Neural cell (in vitro differentiated cells): ENCODE measurements at regions not wholly inside any gene's neighbourhood (a gene's known extent, or its start where the extent isn't known, plus 50 kb on each side); places are given as distances from the start of the nearest gene placed in this dataset.

Experiments
- POLR2AphosphoS5 ChIP-seq: IDR thresholded peaks from 2 replicates; pipeline ENCODE4 v1.6.1; 2012
- RAD21 ChIP-seq: fragments of 450-650 bp; conservative IDR thresholded peaks from 2 replicates; pipeline ENCODE4 v1.6.1; 2014; ENCODE audit warnings: antibody characterized with exemption, mild to moderate bottlenecking, moderate library complexity
- TF ChIP-seq, protein P1 (sequence below): fragments of 450-650 bp; IDR thresholded peaks from 2 replicates; pipeline ENCODE4 v1.5.1; 2014; ENCODE audit warnings: antibody characterized with exemption, mild to moderate bottlenecking, moderate library complexity; ENCODE audit not compliant: poor library complexity, severe bottlenecking

DNA sequence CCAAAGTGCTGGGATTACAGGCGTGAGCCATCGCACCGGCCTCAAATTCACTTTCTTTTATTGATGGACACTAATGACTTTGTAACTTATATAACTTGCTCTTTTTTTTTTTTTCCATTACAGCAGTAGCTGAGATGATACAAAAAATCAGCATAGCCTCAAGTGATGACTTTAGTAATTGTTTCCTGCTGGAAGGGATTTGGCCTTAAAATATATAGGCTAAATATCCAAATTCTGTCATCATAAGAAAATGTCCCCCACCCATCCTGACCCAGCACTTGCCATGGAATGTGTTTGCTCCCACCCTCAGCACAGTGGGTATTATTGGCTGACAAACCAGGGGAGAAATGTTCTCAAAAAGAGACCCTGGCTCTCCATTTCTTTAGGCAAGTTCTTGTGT is 1264.1 kb upstream of the AUTS2 start:
- TF ChIP-seq RAD21 (no peak), POLR2AphosphoS5 (no peak)
- TF ChIP-seq, protein P1, sequence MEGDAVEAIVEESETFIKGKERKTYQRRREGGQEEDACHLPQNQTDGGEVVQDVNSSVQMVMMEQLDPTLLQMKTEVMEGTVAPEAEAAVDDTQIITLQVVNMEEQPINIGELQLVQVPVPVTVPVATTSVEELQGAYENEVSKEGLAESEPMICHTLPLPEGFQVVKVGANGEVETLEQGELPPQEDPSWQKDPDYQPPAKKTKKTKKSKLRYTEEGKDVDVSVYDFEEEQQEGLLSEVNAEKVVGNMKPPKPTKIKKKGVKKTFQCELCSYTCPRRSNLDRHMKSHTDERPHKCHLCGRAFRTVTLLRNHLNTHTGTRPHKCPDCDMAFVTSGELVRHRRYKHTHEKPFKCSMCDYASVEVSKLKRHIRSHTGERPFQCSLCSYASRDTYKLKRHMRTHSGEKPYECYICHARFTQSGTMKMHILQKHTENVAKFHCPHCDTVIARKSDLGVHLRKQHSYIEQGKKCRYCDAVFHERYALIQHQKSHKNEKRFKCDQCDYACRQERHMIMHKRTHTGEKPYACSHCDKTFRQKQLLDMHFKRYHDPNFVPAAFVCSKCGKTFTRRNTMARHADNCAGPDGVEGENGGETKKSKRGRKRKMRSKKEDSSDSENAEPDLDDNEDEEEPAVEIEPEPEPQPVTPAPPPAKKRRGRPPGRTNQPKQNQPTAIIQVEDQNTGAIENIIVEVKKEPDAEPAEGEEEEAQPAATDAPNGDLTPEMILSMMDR: no peak
